Cardiac fibroblast (primary cell): ENCODE measurements at regions not wholly inside any gene's neighbourhood (a gene's known extent, or its start where the extent isn't known, plus 50 kb on each side); places are given as distances from the start of the nearest gene placed in this dataset.
"Not testable (repeated sequence)": the region's sequence is repeated elsewhere in the genome, so short reads cannot be mapped to it uniquely, and the experiment has no call there.

Experiments
- DNase-seq, 2 donors: peaks; one replicate each; pipeline versions ENCODE4 v3.0.0 to v3.0.0-alpha.2; 2010; ENCODE audit warnings: low read depth in 2 of 2
- H3K4me3 ChIP-seq, 2 donors: replicated peaks in 1 of 2; 1 replicate in 1 of 2; 2 replicates in 1 of 2; pipeline ENCODE4 v1.5.1; 2011; ENCODE audit warnings: low read depth in 2 of 2, low read length in 2 of 2, mild to moderate bottlenecking in 2 of 2, moderate library complexity in 1 of 2
- CTCF ChIP-seq: IDR thresholded peaks from one replicate; pipeline ENCODE4 v1.5.1; 2011; ENCODE audit warnings: low read depth, mild to moderate bottlenecking, low read length, inconsistent platforms

- no peak for DNase-seq
- TF ChIP-seq CTCF: peak; percentile 2
These were observed 386.0 kb downstream of the RPS24 start for GRCh38 chr10:78419481-78420265.

GRCh38 chr10:78420946-78421735, 387.5 kb downstream of the RPS24 start:
- DNase-seq: no peak

More at GRCh38 chr10:78419481-78420265, 386.0 kb downstream of the RPS24 start:
- no peak overlapping the region for H3K4me3 ChIP-seq

GRCh38 chr10:78424050-78424449, 390.4 kb downstream of the RPS24 start:
- DNase-seq: not testable (repeated sequence)

More at GRCh38 chr10:78420946-78421735, 387.5 kb downstream of the RPS24 start:
- no peak for TF ChIP-seq CTCF
- no peak overlapping the region for H3K4me3 ChIP-seq

GRCh38 chr10:78424723-78425122, 391.1 kb downstream of the RPS24 start:
- DNase-seq: peak; percentile 25 to 39
- TF ChIP-seq CTCF: no peak
- no peak overlapping the region for H3K4me3 ChIP-seq

More at GRCh38 chr10:78424050-78424449, 390.4 kb downstream of the RPS24 start:
- H3K4me3 ChIP-seq: not testable (repeated sequence)

- H3K4me3 ChIP-seq: no peak overlapping the region
- DNase-seq: no peak
- TF ChIP-seq CTCF: no peak
These were observed 392.5 kb downstream of the RPS24 start for GRCh38 chr10:78426181-78426580.

GRCh38 chr10:78427497-78428031, 393.9 kb downstream of the RPS24 start:
- TF ChIP-seq CTCF: no peak
- no peak overlapping the region for H3K4me3 ChIP-seq
- DNase-seq: no peak

- TF ChIP-seq CTCF: no peak
- no peak for DNase-seq
- H3K4me3 ChIP-seq: no peak overlapping the region
These were observed 394.9 kb downstream of the RPS24 start for GRCh38 chr10:78428579-78428978.
